ENCODE measurements at regions not wholly inside any gene's neighbourhood (a gene's known extent, or its start where the extent isn't known, plus 50 kb on each side); places are given as distances from the start of the nearest gene placed in this dataset.

DNA sequence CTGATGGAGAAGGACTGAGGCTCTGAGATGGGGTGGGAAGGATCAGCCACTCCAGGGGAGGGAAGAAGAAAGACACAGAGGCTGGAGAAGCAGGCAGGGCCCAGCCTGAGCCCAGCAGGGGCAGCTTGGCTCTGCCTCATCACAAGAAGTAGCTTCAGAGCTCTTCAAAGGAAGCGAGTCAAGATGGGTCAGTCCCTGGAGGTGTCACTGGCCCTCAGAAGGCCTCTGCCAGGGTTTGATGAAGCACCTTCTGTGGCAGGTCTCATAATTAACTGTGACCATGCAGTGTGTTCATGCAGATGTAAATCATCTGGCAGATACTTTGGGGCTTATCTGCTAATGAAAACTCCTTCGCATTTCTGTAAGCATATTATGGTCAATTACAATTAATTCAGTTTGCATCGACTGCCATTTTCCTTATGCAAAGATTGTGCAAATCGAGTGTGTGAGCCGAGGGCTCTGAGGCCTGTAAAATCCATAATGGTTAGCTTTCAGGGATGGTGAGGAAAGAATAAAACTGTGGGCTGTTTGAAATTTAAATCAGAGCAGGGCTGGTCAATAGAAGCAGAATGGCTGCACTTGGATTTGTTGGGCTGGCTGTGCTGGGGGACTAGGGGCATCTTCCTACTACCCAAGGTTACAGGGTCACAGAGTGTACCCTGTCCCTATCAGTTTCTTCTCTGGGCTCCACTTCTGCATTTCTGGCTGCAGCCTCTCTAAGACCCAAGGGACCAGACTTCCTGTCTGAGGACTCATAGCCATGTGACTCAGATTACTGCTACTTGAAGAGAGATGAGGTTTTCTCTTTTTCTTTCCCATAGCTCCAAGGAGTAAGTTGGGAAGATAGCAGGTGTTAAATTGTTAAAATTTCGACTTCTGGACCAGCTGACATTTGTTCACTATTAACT lies 376.6 kb downstream of the DHX35 start:
- no peak for DNase-seq

DNA sequence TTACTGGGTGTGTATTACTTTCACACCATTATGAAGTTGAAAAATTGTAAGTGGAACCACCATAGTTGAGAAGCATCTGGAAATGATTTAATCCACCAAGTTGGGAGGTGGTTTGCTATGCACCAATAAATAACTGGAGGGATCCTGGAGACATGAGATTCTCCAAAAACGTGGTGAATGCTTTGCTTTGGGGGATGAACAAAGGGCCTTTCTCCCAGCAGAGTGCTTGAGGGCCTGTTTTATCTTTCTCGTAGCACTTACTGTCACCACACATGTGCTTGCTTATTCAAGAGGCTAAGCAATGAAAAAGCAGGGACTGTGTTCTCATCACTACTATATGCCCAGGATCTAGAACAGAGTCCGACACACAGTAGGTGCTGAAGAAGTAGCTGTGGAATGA lies 371.1 kb downstream of the DHX35 start:
- no peak for DNase-seq

DNA sequence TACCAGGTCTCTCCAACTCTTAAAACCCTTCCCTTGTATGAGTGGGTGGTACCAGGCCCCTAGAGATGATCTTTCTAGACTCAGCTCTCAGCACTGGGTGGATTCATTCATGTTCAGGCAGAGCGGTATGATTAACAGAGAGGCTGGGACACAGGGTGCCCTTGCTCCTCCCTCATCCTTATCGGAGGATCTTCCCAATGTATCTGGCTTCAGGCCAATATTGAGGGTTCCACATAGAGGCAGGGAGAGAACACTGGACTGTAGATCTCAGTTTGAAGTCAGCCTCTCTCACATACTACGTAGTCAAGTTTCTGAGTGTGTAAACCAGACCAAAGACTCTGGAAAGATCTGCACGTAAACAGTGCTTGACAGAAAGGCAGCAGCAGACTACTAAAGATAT lies 366.2 kb downstream of the DHX35 start:
- DNase-seq = no peak

DNA sequence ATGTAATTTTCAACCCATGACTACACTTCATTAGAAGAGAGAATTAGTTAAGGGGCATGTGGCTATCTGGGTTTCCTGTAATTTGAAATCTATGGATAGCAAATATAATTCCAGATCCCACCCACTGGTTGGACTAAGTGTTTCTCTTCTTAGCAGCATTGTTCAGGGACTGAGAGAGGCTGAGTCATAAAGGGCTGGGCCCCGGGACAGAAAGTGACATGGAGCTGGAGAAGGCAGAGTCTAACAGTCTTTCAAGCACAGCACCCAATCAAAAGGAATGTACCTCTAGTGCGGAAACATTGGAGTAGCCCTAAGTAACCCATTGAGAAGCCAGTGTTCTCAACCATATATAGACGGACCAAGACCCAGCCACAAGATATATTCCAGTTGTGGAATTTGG lies 363.9 kb downstream of the DHX35 start:
- DNase-seq = no peak

DNA sequence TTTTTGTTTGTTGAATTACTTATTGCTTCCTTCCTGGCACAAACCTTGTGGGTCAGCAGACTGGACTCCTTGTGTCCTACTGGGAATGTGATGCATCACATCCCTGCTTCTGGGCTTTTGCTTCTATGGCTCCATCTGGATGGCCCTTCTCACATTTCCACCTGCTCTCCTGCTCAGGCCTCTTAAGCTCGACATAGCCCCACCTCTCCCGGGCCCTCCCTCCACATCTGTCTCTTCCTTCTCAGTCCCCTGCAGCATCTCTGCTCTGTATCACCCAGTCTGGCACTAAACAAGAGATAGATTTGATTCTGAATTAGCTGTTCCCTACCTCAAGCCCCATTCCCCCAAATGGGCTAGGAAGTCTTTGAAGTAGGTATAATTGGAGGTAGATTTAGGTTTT lies 356.8 kb downstream of the DHX35 start:
- DNase-seq = no peak

DNA sequence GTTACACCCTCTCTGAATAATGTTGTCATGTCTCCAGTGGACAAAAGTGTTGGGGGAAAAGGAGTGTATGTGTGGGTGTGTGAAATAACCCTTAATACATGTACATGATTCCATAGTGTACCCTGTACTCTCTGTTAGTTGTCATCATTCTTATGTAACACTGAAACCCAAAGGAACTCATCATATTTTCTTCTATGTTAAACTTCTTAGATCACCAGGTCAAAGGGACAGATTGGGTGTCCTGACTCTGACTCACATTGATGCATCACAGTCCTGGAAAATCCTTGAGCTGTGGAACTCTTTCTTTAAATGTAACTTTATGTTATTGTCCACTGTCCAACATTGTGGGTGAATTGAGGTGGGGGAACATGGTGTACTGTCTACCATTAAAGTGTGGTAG lies 350.5 kb downstream of the DHX35 start:
- no peak for DNase-seq

DNA sequence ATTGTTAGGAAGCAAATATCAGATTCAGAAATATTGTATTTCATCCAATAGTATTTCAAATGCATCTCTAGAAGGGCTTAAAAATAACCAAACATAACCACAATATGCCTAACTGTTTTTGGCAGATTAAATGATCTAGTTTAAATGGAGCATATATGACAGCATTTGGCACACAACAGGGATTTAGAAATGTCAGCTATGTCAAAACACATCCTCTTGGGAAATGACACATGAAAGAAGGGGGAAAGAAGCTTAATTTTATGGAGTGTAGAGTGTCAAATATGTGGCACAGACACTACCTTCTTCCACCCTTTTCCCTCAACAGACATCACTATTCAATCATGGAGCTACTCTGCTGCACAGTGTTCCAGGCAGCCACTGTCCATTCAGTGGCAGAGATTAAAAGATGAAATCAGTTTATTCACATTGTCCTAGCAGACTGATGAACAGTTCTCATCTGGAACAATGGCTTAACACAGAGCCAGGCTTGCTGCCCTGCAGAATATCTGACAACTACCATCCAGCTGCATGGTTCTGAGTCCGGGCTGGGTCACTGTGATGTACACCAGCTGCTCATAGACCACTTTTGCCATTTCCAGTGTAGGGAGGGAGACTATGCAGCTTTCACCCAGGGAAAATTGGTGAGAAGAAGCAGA lies 349.8 kb downstream of the DHX35 start:
- no peak for DNase-seq

DNA sequence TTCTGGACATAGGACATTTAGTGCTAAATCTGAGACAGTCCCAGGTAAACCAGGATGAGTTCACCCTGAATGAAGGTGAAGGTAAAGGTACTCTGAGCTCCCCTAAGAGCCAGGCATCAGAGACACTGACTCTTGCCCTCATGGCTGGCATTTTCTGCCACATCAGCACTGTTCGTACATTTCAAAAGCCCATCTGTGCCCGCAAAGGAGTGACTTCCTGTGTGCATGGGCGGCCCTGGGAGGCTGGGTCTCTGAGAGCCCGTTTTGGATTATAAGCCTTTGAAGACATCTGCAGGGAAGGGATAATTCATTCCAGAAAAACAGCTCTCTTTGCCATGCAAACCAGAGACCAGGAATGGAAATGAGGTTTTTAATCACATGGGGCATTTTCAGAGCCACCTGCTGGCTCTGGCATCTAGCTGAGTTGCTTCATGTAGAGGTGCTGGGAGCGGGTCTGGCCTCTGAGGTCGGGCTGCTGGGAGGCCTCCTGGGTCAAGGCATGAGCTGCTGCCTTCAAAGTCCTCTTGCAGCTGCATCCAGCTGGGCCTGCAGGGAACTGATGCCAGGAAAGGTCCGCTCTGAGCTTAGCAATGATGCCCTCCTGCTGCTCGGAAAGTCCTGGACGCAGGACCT lies 348.3 kb downstream of the DHX35 start:
- no peak for DNase-seq

DNA sequence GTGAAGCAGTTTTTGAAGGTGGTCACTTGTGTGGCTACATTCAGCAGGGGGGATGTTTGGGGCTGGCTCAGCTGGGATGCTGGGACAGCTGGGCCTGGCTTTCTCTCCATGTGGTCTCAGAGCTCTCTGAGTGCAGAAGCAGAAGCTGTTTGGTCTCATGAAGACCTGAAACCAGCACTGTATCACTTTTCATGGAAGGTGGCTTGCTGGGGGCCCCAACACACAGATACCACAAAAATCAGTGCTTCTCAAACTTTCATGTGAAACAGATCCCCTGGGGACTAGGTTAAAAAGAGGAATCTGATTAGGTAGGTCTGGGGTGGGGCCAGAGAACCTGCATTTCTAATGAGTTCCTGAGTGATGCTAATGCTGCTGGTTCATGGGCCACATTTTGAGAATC lies 347.3 kb downstream of the DHX35 start:
- no peak for DNase-seq

DNA sequence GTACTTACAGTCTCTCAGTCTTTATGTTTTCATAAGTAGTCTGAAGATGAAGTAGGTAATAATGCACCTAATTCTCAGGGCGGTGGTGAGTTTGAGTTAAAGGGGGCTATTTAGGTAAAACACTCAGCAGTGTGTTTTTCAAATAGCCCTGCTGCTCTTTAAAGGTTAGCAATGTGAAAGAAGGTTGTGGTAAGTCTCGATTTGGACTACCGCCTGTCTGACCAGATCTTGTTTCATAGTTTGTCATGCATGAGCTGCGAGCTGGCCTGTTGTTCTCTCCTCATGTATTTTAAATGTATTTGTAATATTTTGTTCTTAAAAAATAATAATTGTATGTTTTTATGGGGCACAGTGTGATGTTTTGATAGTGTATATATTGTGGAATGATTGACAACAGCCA lies 340.2 kb downstream of the DHX35 start:
- DNase-seq = no peak

DNA sequence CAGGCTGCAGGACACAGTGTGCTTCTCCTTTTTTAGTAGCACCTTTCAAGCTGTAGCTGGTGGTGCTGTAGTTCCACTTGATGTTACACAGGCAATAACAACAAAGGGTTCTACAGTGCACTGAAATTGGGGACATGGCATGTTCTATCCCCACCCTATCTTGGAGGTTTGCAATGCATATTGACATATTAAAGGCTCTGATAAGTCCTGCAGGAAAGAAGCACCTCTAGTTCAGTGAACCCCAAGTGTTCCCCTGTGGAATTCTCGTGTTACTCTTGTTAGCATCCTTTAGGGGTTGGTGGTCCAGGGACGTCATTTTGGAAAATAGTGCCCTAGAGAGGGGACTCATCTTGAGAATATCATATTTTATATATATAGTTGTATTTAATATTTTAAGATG lies 337.6 kb downstream of the DHX35 start:
- DNase-seq = no peak

DNA sequence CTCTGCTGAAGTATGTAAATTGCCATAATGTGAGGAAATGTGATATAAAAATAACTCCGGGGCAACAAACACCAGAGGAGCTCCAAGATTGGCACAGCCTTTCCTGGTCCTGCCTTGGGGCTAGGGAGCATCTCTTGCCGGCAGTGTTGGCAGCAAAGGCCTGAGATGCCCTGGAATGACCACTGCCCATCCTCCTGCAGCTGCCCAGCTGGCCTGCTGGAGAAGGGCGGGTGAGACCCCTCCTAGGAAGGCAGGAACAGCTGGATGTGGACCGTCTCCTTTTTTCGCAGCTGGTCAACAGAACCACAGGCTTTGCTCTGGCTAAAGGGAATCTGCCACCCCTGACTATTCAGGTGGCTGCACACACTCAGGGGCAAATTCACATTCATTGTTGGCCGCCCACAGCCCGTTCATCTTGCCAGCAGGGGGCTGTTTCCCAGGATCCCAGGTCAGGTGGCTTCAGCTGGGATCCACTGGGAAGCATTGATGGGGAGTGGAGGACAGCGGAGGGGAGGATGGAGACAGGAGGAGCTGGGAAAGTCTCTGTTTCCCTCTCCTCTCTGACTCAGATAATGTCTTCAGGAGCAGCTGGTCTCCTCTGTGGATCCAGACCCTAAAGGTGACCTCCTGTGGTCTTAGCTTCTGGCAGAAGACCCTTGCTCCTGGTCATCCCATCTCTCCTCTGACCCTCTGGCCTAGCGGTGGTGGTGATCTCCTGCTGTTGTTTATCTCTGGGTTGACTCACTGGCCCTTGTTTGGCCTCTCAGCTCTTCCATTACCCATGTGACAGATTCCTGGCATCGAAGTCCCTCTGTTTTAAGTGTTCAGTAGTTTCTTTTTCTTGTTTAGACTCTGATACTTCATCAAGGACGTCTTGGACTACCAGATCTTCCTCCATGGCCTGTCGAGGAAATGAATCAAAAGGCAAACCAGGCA lies 336.7 kb downstream of the DHX35 start:
- DNase-seq = no peak

DNA sequence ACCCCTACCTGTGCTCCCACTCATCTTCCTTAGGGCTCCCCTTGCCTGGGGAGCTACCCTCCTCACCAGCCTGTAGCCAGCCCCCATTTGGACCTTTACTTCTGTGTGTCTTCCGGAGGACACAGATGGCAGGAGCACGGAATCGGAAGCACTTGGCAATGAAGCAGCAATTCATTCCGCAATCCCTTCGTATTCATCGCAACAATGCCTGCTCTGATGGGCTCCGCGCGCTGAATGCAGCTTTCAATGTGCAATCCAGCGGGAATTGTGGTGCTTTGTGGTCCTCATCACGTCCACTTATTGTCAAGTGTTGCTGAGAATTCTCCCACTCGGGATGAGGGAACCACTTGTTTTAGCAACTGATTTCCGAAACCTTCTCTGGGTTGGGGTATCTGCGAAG lies 336.0 kb downstream of the DHX35 start:
- no peak for DNase-seq

DNA sequence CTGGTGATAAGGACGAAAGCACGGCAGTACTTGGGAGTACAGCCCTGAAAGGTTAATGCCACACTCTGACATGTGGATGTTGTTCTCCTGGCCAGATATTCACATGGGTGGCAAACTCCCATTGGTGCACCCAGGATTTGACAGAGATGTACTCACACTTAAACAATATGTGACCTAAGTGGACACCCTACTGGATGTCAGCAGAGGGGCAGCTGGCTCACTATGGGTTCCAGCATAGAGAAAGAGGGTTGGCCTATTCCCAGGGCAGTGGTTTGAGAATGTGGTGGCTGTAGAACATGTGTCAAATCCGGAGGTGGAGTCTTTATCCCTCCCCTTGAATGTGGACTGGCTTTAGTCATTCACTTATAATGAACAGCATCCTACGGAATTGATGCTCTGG lies 333.2 kb downstream of the DHX35 start:
- no peak for DNase-seq

DNA sequence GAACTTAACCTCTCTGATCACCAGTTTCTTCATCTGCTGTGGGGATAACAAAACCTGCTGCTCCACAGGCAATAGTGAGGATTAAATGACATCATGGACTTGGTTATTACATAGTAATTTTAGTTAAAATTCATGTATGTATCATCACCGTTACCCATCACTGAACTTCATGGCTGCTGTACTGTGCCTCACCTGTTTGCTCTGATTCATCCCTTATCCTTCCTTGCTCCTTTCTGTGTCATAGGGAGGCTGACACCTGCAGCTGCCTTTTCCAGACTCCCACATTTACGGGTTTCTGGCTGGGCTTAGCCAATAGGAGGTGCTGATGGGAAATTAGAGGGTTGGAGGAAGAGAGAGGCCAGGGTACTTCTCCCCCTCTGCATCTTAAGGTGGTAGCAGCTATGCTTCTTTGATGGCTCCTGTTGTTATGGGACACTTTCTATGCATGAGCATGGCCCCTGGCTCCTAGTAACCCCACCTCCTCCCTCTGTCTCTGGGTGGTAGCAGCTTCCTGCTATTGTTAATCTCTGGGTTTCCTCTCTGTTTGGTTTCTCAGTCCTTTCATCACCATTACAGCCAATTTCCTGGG lies 332.1 kb downstream of the DHX35 start:
- DNase-seq = no peak

DNA sequence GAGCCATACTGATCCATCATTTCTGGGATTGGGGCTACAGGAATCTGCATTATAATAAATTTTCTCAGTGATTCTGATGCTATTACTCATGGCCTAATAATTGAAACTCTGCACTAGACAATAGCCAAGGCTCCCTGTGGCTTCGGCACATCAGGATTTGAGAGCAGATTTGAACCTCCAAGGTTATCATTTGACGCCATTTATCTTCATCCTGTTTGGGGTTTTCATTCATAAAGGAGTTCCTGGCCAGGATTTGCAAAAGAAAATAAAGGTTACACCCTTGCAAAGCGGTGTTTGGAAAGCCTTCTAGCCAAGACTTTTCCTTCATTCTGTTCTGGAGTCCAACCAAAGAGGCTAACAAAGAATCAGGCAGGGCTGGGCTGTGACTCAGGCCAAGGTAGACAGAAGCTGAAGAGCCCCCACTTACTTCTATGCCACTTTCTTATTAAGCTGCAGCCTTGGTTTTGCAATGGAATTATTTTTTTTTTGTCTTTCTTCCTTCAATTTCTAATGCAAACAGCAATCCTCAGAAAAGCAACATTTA lies 330.1 kb downstream of the DHX35 start:
- DNase-seq = no peak

DNA sequence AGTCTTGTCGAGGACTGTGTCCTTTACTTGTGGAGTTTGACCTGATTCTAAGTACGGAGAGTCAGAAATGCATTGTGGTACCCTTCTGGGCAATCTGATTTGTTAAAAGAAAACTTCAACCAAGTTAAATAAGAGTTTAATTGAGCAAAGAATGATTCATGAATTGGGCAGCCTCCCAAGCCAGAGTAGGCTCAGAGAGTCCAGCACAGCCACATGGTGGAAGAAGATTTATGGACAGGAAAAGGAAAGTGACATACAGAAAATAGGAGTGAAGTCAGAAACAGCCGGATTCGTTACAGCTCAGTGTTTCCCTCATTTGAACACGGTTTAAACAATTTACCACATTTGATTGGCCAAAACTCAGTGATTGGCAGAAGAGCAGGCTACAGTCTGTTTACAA lies 329.2 kb downstream of the DHX35 start:
- DNase-seq = no peak

DNA sequence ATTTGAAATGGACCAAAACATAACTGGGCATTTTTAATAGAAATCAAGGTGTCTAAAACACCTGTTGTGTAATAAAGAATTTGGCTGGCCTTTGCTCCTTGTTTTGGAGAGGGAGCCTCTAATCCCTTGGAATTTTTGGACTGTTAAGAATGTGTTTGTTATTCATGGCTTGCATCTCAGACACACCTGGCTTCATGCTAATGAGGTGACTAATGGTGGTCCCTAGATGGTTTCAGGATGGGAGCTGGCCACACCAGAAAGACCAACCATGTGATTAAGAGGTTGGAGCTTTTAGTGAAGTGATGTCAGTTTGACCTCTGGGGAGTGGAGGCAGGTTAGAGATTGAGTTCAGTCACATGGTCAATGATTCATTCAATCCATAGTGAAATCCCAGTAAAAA lies 328.4 kb downstream of the DHX35 start:
- DNase-seq = no peak

DNA sequence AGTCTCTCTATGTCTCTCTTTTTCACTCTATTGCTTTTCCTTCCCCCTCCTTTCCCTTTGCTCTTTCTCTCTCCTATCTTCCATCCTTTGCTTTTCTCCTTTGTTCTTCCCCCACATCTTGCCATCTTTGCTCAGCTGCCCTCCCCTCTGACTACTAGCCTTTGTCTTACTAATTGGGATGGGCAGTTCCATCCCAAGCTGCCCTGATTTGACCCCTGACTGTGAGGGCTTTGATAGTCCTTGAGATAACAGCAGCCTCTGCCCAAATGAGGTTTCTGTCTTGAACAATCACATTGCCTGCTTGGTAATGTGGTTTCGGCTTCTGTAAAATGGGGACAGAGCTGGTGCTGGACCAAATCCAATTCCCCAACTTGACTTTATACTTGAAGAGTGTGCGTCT lies 327.7 kb downstream of the DHX35 start:
- no peak for DNase-seq

DNA sequence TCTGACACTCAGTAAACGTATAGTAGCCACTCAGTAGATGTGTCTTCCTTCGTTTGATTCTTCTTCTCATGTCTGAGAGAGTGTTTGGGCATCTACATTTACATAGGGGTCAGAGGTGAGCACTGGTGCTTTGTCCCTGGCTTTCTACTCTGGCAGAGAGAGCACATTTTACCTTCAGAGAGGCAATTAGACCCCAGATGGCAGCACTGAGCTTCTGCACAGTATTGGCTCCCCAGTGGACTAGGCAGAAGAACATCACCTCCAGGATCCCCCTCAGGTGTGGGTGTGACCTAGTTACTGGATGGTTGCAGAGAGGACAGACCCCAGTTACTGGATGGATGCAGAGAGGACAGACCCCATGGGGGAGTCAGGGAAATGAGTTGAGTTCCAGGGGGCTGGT lies 327.2 kb downstream of the DHX35 start:
- DNase-seq = peak in 1 of 5 experiments; percentile 3

DNA sequence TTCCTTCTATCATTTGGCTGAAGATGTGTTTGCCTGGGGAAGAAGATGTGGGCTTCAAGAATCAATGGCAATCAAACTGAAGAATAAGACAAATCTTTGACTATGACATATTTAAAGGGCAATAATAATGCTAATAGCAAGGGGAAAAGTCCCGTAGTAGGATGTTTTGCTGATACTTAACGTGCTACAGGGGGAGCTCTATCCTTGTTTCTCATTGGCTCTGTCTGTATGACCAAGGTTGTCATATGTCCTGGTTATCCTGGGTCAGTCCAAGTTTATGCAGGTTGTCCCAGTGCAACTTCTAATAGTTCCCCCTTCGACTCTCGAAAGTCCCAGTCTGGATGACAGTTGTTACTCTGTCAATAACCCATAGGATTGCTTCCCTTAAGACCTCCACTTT lies 321.3 kb downstream of the DHX35 start:
- no peak for DNase-seq

DNA sequence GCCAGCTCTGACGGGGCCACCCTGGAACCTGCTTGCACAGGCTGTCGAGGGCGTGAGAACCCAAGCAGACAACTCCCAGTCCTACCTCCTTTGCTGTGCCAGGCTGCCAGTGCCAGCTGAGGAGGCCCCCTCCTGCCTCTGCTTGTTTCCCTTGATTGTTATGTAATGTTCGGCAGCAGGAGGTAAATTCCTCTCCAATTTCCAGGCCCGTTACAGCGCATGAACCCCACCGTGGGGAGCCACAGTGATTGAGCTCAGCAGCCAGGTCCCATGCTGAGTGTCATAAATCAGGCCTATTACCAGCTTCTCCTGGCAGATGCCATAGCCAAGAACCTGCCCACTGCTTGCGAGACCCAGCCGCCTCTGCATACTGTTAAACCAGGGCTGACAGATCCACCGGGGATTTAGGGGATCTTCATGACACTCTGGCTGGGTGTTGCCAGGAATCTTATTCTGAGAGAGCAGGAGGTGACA lies 320.5 kb downstream of the DHX35 start:
- DNase-seq = no peak
